SJSA1 (cell line): ENCODE measurements at regions not wholly inside any gene's neighbourhood (a gene's known extent, or its start where the extent isn't known, plus 50 kb on each side); places are given as distances from the start of the nearest gene placed in this dataset.
"Not testable (repeated sequence)": the region's sequence is repeated elsewhere in the genome, so short reads cannot be mapped to it uniquely, and the experiment has no call there.

Source experiments
- DNase-seq, 2 experiments: peaks; one replicate each; pipeline ENCODE4 v3.0.0-alpha.2; 2015 to 2020; ENCODE audit warnings: low spot score in 2 of 2, low read depth in 1 of 2
- H3K27ac ChIP-seq: fragments of 250-450 bp; sonication (Bioruptor Pico); 2 replicates; pipeline ENCODE4 v1.5.1; 2020; ENCODE audit warnings: mild to moderate bottlenecking, moderate library complexity
- H3K27me3 ChIP-seq: fragments of 250-450 bp; sonication (Bioruptor Pico); replicated peaks from 2 replicates; pipeline ENCODE4 v1.5.1; 2020; ENCODE audit warnings: mild to moderate bottlenecking, moderate library complexity
- H3K36me3 ChIP-seq: fragments of 250-450 bp; sonication (Bioruptor Pico); 2 replicates; pipeline ENCODE4 v1.5.1; 2020; ENCODE audit warnings: mild to moderate bottlenecking
- H3K4me1 ChIP-seq: fragments of 250-450 bp; sonication (Bioruptor Pico); replicated peaks from 2 replicates; pipeline ENCODE4 v1.6.1; 2021; ENCODE audit warnings: mild to moderate bottlenecking
- H3K4me3 ChIP-seq: fragments of 250-450 bp; sonication (Bioruptor Pico); 2 replicates; pipeline ENCODE4 v1.5.1; 2020; ENCODE audit warnings: mild to moderate bottlenecking
- H3K9me3 ChIP-seq: fragments of 250-450 bp; sonication (Bioruptor Pico); replicated peaks from 2 replicates; pipeline ENCODE4 v1.5.1; 2020; ENCODE audit warnings: mild to moderate bottlenecking

GRCh38 chr12:67765776-67766766, 117.5 kb downstream of the DYRK2 start:
- peak in 1 of 2 experiments; percentile 29 for DNase-seq
- Histone ChIP-seq H3K36me3 (no peaks in the 10 kb centered on the region), H3K27ac (peak overlapping the region; percentile 18; the same call in 1 of the 2 replicates), H3K4me3 (no peak overlapping the region), H3K9me3 (no peaks in the 10 kb centered on the region), H3K27me3 (no peaks in the 10 kb centered on the region), H3K4me1 (peaks cover 11% of the 10 kb centered on the region)

DNA sequence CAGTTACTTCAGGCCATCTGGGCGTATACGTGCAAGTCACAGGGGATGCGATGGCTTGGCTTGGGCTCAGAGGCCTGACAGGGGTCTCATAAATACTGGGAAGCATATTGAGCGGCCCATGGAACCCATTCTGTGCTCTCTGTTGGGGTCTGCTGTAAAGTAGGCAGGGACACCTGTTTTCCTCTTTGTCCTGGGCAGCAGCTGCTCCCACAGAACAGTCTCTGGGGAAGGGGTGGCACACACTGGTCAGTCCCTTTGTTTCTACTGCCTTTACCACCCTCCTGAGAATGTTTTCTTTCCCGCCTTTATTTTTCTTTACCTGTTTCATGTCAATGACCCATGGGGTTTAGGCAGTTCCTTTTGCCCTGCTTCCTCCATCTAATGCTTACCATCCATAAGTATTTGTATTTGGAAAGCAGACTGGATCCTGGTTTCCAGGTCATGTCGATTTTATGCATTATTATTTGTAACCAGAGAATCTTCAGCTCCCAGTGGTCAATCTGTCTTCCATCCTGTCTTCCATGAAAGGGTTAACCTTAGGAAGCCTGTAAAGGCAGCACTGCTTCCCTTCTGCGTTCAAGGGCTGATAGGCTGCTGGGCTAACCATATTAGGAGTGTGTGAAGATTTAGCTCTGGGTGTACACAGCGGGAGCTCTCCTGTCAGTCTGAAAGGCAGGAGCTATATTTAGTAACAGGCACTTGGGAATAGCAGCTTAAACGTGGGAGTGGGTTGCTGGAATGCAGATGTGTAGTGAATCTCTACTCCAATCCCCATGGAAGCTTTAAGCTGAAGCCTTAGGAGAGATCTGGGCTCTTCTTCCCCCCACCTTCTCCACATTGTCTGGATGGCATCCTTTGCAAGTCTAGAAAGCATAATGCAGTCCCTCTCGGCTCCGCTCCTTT, 124.0 kb downstream of the DYRK2 start:
- peak in 1 of 2 experiments; percentile 25 for DNase-seq
- Histone ChIP-seq H3K27me3 (no peaks in the 10 kb centered on the region), H3K9me3 (no peaks in the 10 kb centered on the region), H3K4me1 (peaks cover 22% of the 10 kb centered on the region), H3K36me3 (no peaks in the 10 kb centered on the region), H3K27ac (no peak overlapping the region), H3K4me3 (no peak overlapping the region)

DNA sequence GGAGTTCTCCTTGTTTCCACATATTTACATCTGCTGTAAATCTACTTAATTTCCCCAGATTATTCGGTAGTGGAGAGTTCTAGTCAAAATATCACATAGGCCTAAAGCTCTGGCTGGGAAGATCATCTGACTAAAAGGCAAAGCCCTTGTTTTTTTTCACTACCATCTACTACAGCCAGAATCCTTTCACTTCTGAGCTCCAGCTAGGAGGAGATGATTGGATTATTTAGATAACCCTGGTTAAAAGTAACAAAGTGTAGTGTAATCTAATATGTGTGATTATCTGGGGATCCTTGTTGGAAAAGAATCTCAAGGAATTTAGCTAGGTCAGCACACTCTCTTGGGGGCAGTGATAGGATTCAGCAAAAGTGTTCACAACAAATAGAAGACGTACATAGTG, 125.4 kb downstream of the DYRK2 start:
- Histone ChIP-seq H3K4me3 (no peak overlapping the region), H3K27ac (no peak overlapping the region), H3K27me3 (no peaks in the 10 kb centered on the region), H3K36me3 (no peaks in the 10 kb centered on the region), H3K9me3 (no peaks in the 10 kb centered on the region), H3K4me1 (peaks cover 22% of the 10 kb centered on the region)
- DNase-seq: peak in 1 of 2 experiments; percentile 30

- DNase-seq: no peak
- Histone ChIP-seq H3K36me3 (no peaks in the 10 kb centered on the region), H3K27ac (no peak overlapping the region), H3K27me3 (no peaks in the 10 kb centered on the region), H3K4me1 (peaks cover 22% of the 10 kb centered on the region), H3K4me3 (no peak overlapping the region), H3K9me3 (no peaks in the 10 kb centered on the region)
Measured at GRCh38 chr12:67774983-67775587, 126.5 kb downstream of the DYRK2 start.

GRCh38 chr12:67780580-67781084, 132.1 kb downstream of the DYRK2 start:
- Histone ChIP-seq H3K4me3 (no peak overlapping the region), H3K27me3 (no peaks in the 10 kb centered on the region), H3K36me3 (no peaks in the 10 kb centered on the region), H3K4me1 (no peaks in the 10 kb centered on the region), H3K27ac (no peak overlapping the region), H3K9me3 (no peaks in the 10 kb centered on the region)
- no peak for DNase-seq

GRCh38 chr12:67782573-67782972, 134.0 kb downstream of the DYRK2 start:
- no peak for DNase-seq
- no peaks in the 10 kb centered on the region for H3K4me1 ChIP-seq

GRCh38 chr12:67783393-67783792, 134.8 kb downstream of the DYRK2 start:
- H3K4me3 ChIP-seq: no peak overlapping the region
- H3K4me1 ChIP-seq: no peaks in the 10 kb centered on the region
- DNase-seq: no peak
- no peaks in the 10 kb centered on the region for H3K27me3 ChIP-seq
- no peak overlapping the region for H3K27ac ChIP-seq
- H3K36me3 ChIP-seq: no peaks in the 10 kb centered on the region
- no peaks in the 10 kb centered on the region for H3K9me3 ChIP-seq

More at GRCh38 chr12:67782573-67782972, 134.0 kb downstream of the DYRK2 start:
- H3K4me3 ChIP-seq: no peak overlapping the region
- no peak overlapping the region for H3K27ac ChIP-seq
- H3K36me3 ChIP-seq: no peaks in the 10 kb centered on the region
- H3K27me3 ChIP-seq: no peaks in the 10 kb centered on the region
- H3K9me3 ChIP-seq: no peaks in the 10 kb centered on the region

DNA sequence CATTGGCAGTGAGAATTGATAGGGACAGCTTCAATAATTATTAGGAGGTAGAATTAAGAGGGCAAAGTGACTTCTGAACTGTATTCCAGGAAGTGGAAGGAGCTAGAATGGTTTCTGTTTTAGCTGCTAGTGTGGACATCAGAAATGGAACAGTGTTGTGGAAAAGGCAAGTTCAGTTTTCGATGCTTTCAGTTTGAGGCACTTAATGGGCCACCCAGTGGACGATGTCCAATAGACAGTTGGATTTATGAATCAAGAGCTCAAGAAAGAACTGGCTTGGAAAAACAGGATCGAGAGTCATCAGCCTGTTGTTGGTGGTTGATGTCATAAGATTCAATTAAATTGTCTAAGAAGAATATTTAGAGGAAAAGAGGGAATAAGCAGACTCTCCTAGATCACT, 136.3 kb downstream of the DYRK2 start:
- no peaks in the 10 kb centered on the region for H3K9me3 ChIP-seq
- no peaks in the 10 kb centered on the region for H3K36me3 ChIP-seq
- no peaks in the 10 kb centered on the region for H3K4me1 ChIP-seq
- DNase-seq: no peak
- no peak overlapping the region for H3K4me3 ChIP-seq
- H3K27me3 ChIP-seq: no peaks in the 10 kb centered on the region
- H3K27ac ChIP-seq: no peak overlapping the region

DNA sequence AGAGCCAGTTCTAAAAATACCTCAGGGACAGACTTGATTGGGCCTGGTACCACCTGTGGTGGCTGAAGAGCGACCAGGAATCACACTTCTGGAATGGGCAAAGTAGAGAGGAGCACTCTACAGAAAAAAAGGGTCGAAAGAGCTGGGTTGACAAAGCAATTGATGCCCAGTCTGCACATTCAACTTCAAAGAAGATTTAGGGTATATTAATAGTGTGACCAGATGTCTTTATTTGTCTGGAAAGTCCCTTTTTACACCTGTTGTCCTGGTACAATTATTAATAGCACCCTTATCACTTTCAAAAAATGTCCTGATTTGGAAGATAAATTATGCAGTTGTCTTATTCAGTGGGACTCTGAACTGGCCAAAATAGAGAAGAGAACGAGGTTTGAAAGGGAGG, 137.5 kb downstream of the DYRK2 start:
- no peak for DNase-seq
- Histone ChIP-seq H3K27me3 (no peaks in the 10 kb centered on the region), H3K27ac (no peak overlapping the region), H3K9me3 (no peaks in the 10 kb centered on the region), H3K4me1 (no peaks in the 10 kb centered on the region), H3K4me3 (no peak overlapping the region), H3K36me3 (no peaks in the 10 kb centered on the region)

DNA sequence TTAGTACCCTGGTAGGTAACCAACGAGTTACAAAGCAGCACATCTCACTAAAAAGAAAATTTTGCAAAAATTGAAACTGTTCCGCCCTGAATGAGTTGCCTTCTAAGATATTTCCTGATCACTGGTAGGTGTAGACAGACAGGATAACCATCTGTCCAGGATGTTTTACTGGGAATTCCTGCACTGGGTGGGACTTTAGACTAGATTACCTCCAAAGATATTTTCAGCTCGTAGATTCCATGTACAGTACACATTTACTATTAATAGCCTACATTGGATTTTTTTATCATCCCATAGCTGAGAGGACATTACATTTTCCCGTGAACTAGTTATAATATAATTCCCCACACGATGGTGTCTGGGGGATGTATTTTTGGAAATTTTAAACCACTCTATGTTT, 139.6 kb downstream of the DYRK2 start:
- Histone ChIP-seq H3K36me3 (no peaks in the 10 kb centered on the region), H3K27ac (no peak overlapping the region), H3K4me1 (no peaks in the 10 kb centered on the region), H3K4me3 (no peak overlapping the region), H3K9me3 (no peaks in the 10 kb centered on the region), H3K27me3 (no peaks in the 10 kb centered on the region)
- DNase-seq: no peak

- Histone ChIP-seq H3K4me3 (no peak overlapping the region), H3K9me3 (no peaks in the 10 kb centered on the region), H3K4me1 (no peaks in the 10 kb centered on the region), H3K27me3 (no peaks in the 10 kb centered on the region), H3K27ac (no peak overlapping the region), H3K36me3 (no peaks in the 10 kb centered on the region)
- DNase-seq: no peak
Measured at GRCh38 chr12:67789266-67789665, 140.7 kb downstream of the DYRK2 start.

- no peaks in the 10 kb centered on the region for H3K27me3 ChIP-seq
- no peaks in the 10 kb centered on the region for H3K9me3 ChIP-seq
- no peaks in the 10 kb centered on the region for H3K36me3 ChIP-seq
- no peak overlapping the region for H3K27ac ChIP-seq
- no peak overlapping the region for H3K4me3 ChIP-seq
- H3K4me1 ChIP-seq: no peaks in the 10 kb centered on the region
- no peak for DNase-seq
Measured at GRCh38 chr12:67790660-67791059, 142.1 kb downstream of the DYRK2 start.

DNA sequence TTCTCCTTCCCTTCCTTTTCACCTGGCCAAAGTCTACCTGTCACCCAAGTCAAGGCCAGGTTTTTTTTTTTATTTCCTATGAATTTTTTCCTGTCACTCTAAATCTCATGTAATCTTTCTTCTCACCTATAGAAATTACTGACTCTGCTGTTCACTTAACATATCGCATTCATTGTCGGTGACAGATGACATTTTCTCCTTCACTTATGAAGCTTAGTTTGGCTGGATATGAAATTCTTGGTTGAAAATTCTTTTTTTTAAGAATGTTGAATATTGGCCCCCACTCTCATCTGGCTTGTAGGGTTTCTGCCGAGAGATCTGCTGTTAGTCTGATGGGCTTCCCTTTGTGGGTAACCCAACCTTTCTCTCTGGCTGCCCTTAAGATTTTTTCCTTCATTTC, 142.8 kb downstream of the DYRK2 start:
- not testable (repeated sequence) for H3K4me1 ChIP-seq, H3K27ac ChIP-seq, H3K9me3 ChIP-seq, H3K4me3 ChIP-seq, H3K27me3 ChIP-seq, H3K36me3 ChIP-seq, DNase-seq
